H1 (cell line): ENCODE measurements at regions not wholly inside any gene's neighbourhood (a gene's known extent, or its start where the extent isn't known, plus 50 kb on each side); places are given as distances from the start of the nearest gene placed in this dataset.

Experiments
- CTCF ChIA-PET: fragments of 300-600 bp; sonication (Branson Sonifier 250); formaldehyde crosslinking; loops from one replicate; lab custom pipeline; 2021; ENCODE audit not compliant: partially characterized antibody; lab: Charles Lee
- POLR2A ChIA-PET: fragments of 300-600 bp; sonication (Branson Sonifier 250); formaldehyde crosslinking; loops from one replicate; lab custom pipeline; 2021; ENCODE audit warnings: inconsistent platforms; ENCODE audit not compliant: partially characterized antibody; lab: Charles Lee
- DNase-seq, 2 experiments: peaks; one replicate each; pipeline versions ENCODE4 v3.0.0 to v3.0.0-alpha.2; 2010 to 2022; ENCODE audit warnings: low spot score in 2 of 2, low read depth in 1 of 2, mixed read lengths in 1 of 2
- FAIRE-seq: peaks from 2 replicates; lab custom pipeline; 2011; peaks lifted over from hg19 to GRCh38; lab: Jason Lieb, UNC
- H2AFZ ChIP-seq: 2 replicates; pipeline ENCODE4 v1.8.1; 2012; ENCODE audit warnings: low read length, inconsistent platforms
- H2AK5ac ChIP-seq: 2 replicates; pipeline ENCODE4 v1.6.1; 2013; ENCODE audit warnings: low read depth, low read length
- H2BK120ac ChIP-seq: replicated peaks from 2 replicates; pipeline ENCODE3; 2013; ENCODE audit warnings: low read depth, low read length, inconsistent platforms
- H2BK12ac ChIP-seq: 2 replicates; pipeline ENCODE4 v1.6.1; 2013; ENCODE audit warnings: low read depth, low read length
- H2BK15ac ChIP-seq: 2 replicates; pipeline ENCODE4 v1.6.1; 2013; ENCODE audit warnings: low read length
- H2BK20ac ChIP-seq: 2 replicates; pipeline ENCODE4 v1.6.1; 2013; ENCODE audit warnings: low read length
- H2BK5ac ChIP-seq: 2 replicates; pipeline ENCODE4 v1.6.1; 2013; ENCODE audit warnings: low read depth, low read length
- H3K14ac ChIP-seq: 2 replicates; pipeline ENCODE4 v1.6.1; 2013; ENCODE audit warnings: inconsistent platforms; ENCODE audit not compliant: insufficient read length
- H3K18ac ChIP-seq: 2 replicates; pipeline ENCODE4 v1.6.1; 2013; ENCODE audit warnings: low read length; ENCODE audit errors: extremely low read depth
- H3K23ac ChIP-seq: 2 replicates; pipeline ENCODE4 v1.6.1; 2013; ENCODE audit warnings: inconsistent platforms; ENCODE audit not compliant: insufficient read length
- H3K23me2 ChIP-seq: 2 replicates; pipeline ENCODE4 v1.6.1; 2013; ENCODE audit warnings: low read depth, low read length
- H3K27ac ChIP-seq: 2 replicates; pipeline ENCODE4 v1.6.1; 2011; ENCODE audit warnings: low read depth, low read length, inconsistent platforms
- H3K27me3 ChIP-seq, 4 experiments: replicated peaks in 1 of 4; 1 replicate in 1 of 4; 2 replicates in 3 of 4; pipeline versions ENCODE4 v1.6.1 to v1.8.1; 2011 to 2013; ENCODE audit warnings: low read length in 3 of 4, mild to moderate bottlenecking in 3 of 4, inconsistent platforms in 2 of 4, mixed read lengths in 2 of 4, moderate library complexity in 1 of 4; ENCODE audit not compliant: control insufficient read depth in 3 of 4, insufficient read depth in 3 of 4; ENCODE audit errors: extremely low read depth in 1 of 4
- H3K36me3 ChIP-seq, 4 experiments: 2 replicates each; pipeline versions ENCODE4 v1.6.1 to v1.8.1; 2011 to 2013; ENCODE audit warnings: mild to moderate bottlenecking in 4 of 4, low read length in 3 of 4, moderate library complexity in 2 of 4, control low read depth in 1 of 4, inconsistent platforms in 1 of 4; ENCODE audit not compliant: insufficient read depth in 4 of 4, control insufficient read depth in 2 of 4
- H3K4ac ChIP-seq: replicated peaks from 2 replicates; pipeline ENCODE3; 2013; ENCODE audit warnings: low read length, low read depth, mixed read lengths, inconsistent platforms; ENCODE audit not compliant: insufficient read length
- H3K4me1 ChIP-seq, 4 experiments: replicated peaks in 1 of 4; 1 replicate in 1 of 4; 2 replicates in 3 of 4; pipeline versions ENCODE4 v1.6.1 to v1.8.1; 2011 to 2013; ENCODE audit warnings: low read length in 3 of 4, inconsistent platforms in 2 of 4, mixed read lengths in 1 of 4; ENCODE audit not compliant: insufficient read depth in 4 of 4, control insufficient read depth in 3 of 4
- H3K4me2 ChIP-seq, 2 experiments: 2 replicates each; pipeline versions ENCODE4 v1.6.1 to v1.8.1; 2011 to 2013; ENCODE audit warnings: low read depth in 2 of 2, low read length in 2 of 2, control low read depth in 1 of 2, inconsistent platforms in 1 of 2, mild to moderate bottlenecking in 1 of 2; ENCODE audit not compliant: insufficient read depth in 1 of 2
- H3K4me3 ChIP-seq, 4 experiments: fragments of 200-600, 300-600 bp in 1 of 4; sonication (generic), shearing (Covaris generic), sonication (Bioruptor Twin) in 1 of 4; 2 replicates each; pipeline versions ENCODE4 v1.5.1 to v1.8.1; 2011 to 2016; ENCODE audit warnings: low read length in 4 of 4, low read depth in 3 of 4, control low read depth in 2 of 4, inconsistent platforms in 2 of 4, mild to moderate bottlenecking in 2 of 4, mixed read lengths in 1 of 4, moderate library complexity in 1 of 4; ENCODE audit not compliant: insufficient read depth in 2 of 4; ENCODE audit errors: extremely low read depth in 1 of 4
- H3K56ac ChIP-seq: replicated peaks from 2 replicates; pipeline ENCODE3; 2013; ENCODE audit warnings: low read depth, mild to moderate bottlenecking, mixed read lengths, low read length, inconsistent platforms; ENCODE audit not compliant: insufficient read length
- H3K79me1 ChIP-seq: 2 replicates; pipeline ENCODE4 v1.6.1; 2013; ENCODE audit warnings: low read depth, low read length, control low read depth
- H3K79me2 ChIP-seq, 2 experiments: 2 replicates each; pipeline versions ENCODE4 v1.6.1 to v1.8.1; 2012 to 2013; ENCODE audit warnings: low read length in 2 of 2, mild to moderate bottlenecking in 2 of 2, inconsistent platforms in 1 of 2; ENCODE audit not compliant: insufficient read depth in 2 of 2, control insufficient read depth in 1 of 2
- H3K9ac ChIP-seq, 4 experiments: replicated peaks in 1 of 4; 1 replicate in 1 of 4; 2 replicates in 3 of 4; pipeline versions ENCODE4 v1.6.1 to v1.8.1; 2011 to 2013; ENCODE audit warnings: low read depth in 3 of 4, low read length in 3 of 4, control low read depth in 2 of 4, mild to moderate bottlenecking in 2 of 4, moderate library complexity in 2 of 4, inconsistent platforms in 1 of 4; ENCODE audit errors: extremely low read depth in 1 of 4
- H3K9me3 ChIP-seq, 2 experiments: 2 replicates each; pipeline versions ENCODE4 v1.6.1 to v1.8.1; 2012 to 2013; ENCODE audit warnings: mild to moderate bottlenecking in 2 of 2, moderate library complexity in 2 of 2, control low read depth in 1 of 2, inconsistent platforms in 1 of 2, low read depth in 1 of 2, low read length in 1 of 2, mixed read lengths in 1 of 2; ENCODE audit not compliant: insufficient read depth in 2 of 2
- H4K20me1 ChIP-seq, 2 experiments: replicated peaks in 1 of 2; 2 replicates each; pipeline versions ENCODE3 to v1.8.1; 2011 to 2013; ENCODE audit warnings: inconsistent platforms in 2 of 2, low read length in 2 of 2, mild to moderate bottlenecking in 1 of 2; ENCODE audit not compliant: insufficient read depth in 2 of 2, control insufficient read depth in 1 of 2
- H4K5ac ChIP-seq: 2 replicates; pipeline ENCODE4 v1.6.1; 2013; ENCODE audit warnings: low read length, low read depth, mixed read lengths, inconsistent platforms; ENCODE audit not compliant: insufficient read length
- H4K8ac ChIP-seq: 2 replicates; pipeline ENCODE4 v1.8.0; 2013; ENCODE audit warnings: mild to moderate bottlenecking, moderate library complexity, low read length, inconsistent platforms; ENCODE audit not compliant: insufficient read depth; ENCODE audit errors: extremely low read depth
- H4K91ac ChIP-seq: replicated peaks from 2 replicates; pipeline ENCODE3; 2013; ENCODE audit warnings: low read length, mixed read lengths, inconsistent platforms; ENCODE audit not compliant: insufficient read length
- ASH2L ChIP-seq: fragments of 200-600, 300-600 bp; sonication (generic); IDR thresholded peaks from one replicate; pipeline ENCODE4 v1.7.1; 2017; ENCODE audit warnings: low read length
- CTBP2 ChIP-seq: IDR thresholded peaks from 2 replicates; pipeline ENCODE4 v1.7.0; 2011; ENCODE audit warnings: borderline replicate concordance, mild to moderate bottlenecking, moderate library complexity, mixed read lengths, low read length; ENCODE audit not compliant: insufficient read depth, insufficient read length
- EGR1 ChIP-seq: IDR thresholded peaks from 2 replicates; pipeline ENCODE4 v1.6.1; 2011; ENCODE audit warnings: low read depth, low read length, borderline replicate concordance
- FOSL1 ChIP-seq: IDR thresholded peaks from 2 replicates; pipeline ENCODE4 v1.6.1; 2011; ENCODE audit warnings: mild to moderate bottlenecking, low read depth, low read length, moderate library complexity; ENCODE audit not compliant: insufficient read depth
- KDM4A ChIP-seq: IDR thresholded peaks from one replicate; pipeline ENCODE4 v1.7.1; 2012; ENCODE audit warnings: low read depth, mild to moderate bottlenecking, moderate library complexity, low read length, inconsistent platforms; ENCODE audit not compliant: severe bottlenecking
- POLR2A ChIP-seq, 2 experiments: IDR thresholded peaks; 1 replicate in 1 of 2; 2 replicates in 1 of 2; pipeline ENCODE4 v1.6.1; 2011; ENCODE audit warnings: low read depth in 2 of 2, low read length in 2 of 2, mild to moderate bottlenecking in 2 of 2; ENCODE audit errors: control extremely low read depth in 1 of 2
- SRF ChIP-seq: IDR thresholded peaks from 2 replicates; pipeline ENCODE4 v1.6.1; 2011; ENCODE audit warnings: mild to moderate bottlenecking, low read depth, low read length, moderate library complexity
- TCF12 ChIP-seq: IDR thresholded peaks from 2 replicates; pipeline ENCODE4 v1.6.1; 2011; ENCODE audit warnings: low read depth, mild to moderate bottlenecking, low read length
- WGBS, 2 experiments: shearing (Covaris generic) in 1 of 2; methylation state at CpG; one replicate each; pipeline versions ENCODE4 v1.1.6 to v1.1.7; 2013 to 2015; ENCODE audit warnings: low lambda C conversion rate in 2 of 2, mixed read lengths in 2 of 2, inconsistent platforms in 1 of 2, low coverage in 1 of 2, missing lambda C conversion rate in 1 of 2; ENCODE audit not compliant: insufficient replicate concordance in 2 of 2, insufficient coverage in 1 of 2, insufficient read length in 1 of 2; ENCODE audit errors: extremely low coverage in 1 of 2, missing lambda C conversion rate in 1 of 2; 5-methylcytosine and 5-hydroxymethylcytosine counted together

GRCh38 chr11:45410391-45411227, 124.5 kb upstream of the SYT13 start:
- Histone ChIP-seq H4K5ac (no peak overlapping the region), H3K9me3 (no peaks in the 10 kb centered on the region), H4K8ac (no peak overlapping the region), H3K4me2 (peak overlapping the region; percentile 61 to 70), H2AFZ (peak overlapping the region; percentile 49; the same call in 1 of the 2 replicates), H3K27ac (no peak overlapping the region), H2BK120ac (no peak overlapping the region), H2BK5ac (peak overlapping the region; percentile 88; the same call in 1 of the 2 replicates), H3K27me3 (no peaks in the 10 kb centered on the region), H3K14ac (no peak overlapping the region), H2BK15ac (peak overlapping the region; percentile 97), H2BK20ac (peak overlapping the region; percentile 24), H3K56ac (no peak overlapping the region), H3K4me3 (peak overlapping the region in 3 of 4 experiments; percentile 19 to 40 (median 23); a peak in 4 of 8 replicates), H3K79me1 (no peaks in the 10 kb centered on the region), H2AK5ac (peak overlapping the region; percentile 90; the same call in 1 of the 2 replicates), H3K4ac (no peak overlapping the region), H3K79me2 (no peaks in the 10 kb centered on the region), H2BK12ac (peak overlapping the region; percentile 86), H3K23me2 (peaks cover 6% of the 10 kb centered on the region; the same call in 1 of the 2 replicates), H3K9ac (no peak overlapping the region), H3K4me1 (peaks cover 18 to 31% (median 24%) of the 10 kb centered on the region in 4 experiments), H3K18ac (peak overlapping the region; percentile 80), H4K91ac (peak overlapping the region; percentile 41), H4K20me1 (no peaks in the 10 kb centered on the region), H3K36me3 (no peaks in the 10 kb centered on the region), H3K23ac (no peak overlapping the region)
- 17% methylated on average over 10 of the region's 12 CpGs; no CpG with 5 or more reads in 1 of the 2 experiments for WGBS, 2 experiments
- ChIA-PET POLR2A (interaction anchor here (0.9 to 1.6 kb wide), 2 partner anchors 14 to 39 kb away, joined by 3 to 4 read pairs; no protein-coding TSS in a partner anchor), CTCF (interaction anchor here (0.8 to 1.9 kb wide), 8 partner anchors 10 to 361 kb away, joined by 3 to 8 read pairs (median 5); no protein-coding TSS in a partner anchor)
- TF ChIP-seq TCF12 (0 out of 2 replicates have a peak, but pooled peaks have one; percentile 38), SRF (no peak), CTBP2 (no peak), POLR2A (IDR thresholded peaks at IDR 0.05; ENCODE audit: control extremely low read depth in 1 of 2, low read depth in 2 of 2, low read length in 2 of 2) (no peak), KDM4A (no peak), FOSL1 (no peak), EGR1 (peak; percentile 36; the same call in 1 of the 2 replicates), ASH2L (peak; percentile 61)
- peak; percentile 19 to 54 for DNase-seq
- no peak for FAIRE-seq
